NCI-H1694 treated with DMSO at 0.1 percent for 48 hours (cell line): ENCODE measurements at regions not wholly inside any gene's neighbourhood (a gene's known extent, or its start where the extent isn't known, plus 50 kb on each side); places are given as distances from the start of the nearest gene placed in this dataset.
"Not testable (repeated sequence)": the region's sequence is repeated elsewhere in the genome, so short reads cannot be mapped to it uniquely, and the experiment has no call there.

Experiments used
- DNase-seq: peaks from one replicate; lab custom pipeline; 2025; lab: John Stamatoyannopoulos, UW

DNA sequence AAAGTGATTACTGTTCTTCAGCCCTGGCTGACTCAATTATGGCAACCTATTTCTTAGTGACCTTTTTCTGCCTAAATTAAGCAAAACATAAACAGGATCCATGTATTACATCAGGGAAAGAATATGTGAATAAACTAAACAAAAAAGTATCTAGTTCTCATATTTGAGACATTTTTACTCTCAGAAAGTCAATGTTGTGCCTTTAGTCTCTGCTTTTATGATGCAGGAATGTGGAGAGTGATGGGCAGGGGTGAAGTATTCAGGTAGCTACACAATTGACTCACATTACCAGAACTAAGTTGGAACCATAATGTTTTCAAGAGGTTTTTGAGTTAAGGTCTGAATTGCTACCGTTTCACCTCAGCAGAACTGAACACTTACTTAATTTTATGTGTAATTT is 462.7 kb upstream of the CXADR start:
- no peak for DNase-seq

DNA sequence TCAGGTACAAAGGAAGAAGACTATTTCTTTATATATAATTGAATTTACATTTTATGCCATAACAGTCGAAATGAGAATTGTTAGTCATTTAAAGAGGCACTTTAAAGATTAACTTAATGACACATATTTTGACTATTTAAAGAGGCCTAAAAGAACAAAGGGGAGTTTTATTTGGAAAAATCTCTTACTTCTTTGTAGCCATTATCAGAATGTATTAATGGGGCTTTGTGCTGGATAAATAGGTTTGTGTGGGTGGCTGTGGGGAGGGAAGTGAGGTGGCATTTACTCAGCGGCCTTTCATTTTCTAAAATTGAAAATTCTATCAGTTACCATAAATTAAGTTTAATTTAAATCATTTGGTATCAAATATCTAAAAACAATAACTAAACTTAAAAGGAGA is 462.2 kb upstream of the CXADR start:
- DNase-seq: no peak

DNA sequence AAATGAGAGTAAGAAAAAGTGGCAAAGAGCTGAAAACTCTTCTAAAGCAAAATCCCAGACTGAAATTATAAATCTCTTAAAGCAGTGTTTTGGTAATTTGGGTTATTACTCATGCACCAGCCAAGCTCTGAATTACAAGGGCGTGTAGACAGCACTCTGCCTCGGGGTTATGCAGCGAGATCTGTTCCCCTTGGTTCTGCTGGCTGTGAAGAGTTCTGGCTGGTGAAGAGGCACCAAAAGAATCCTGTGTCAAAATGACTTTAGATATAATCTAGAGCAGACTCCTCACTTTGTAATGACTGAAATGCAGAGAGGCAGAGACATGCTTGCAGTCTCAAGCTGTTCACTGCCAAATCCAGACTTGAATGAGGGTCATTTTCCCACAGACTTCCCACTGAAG is 461.8 kb upstream of the CXADR start:
- no peak for DNase-seq

DNA sequence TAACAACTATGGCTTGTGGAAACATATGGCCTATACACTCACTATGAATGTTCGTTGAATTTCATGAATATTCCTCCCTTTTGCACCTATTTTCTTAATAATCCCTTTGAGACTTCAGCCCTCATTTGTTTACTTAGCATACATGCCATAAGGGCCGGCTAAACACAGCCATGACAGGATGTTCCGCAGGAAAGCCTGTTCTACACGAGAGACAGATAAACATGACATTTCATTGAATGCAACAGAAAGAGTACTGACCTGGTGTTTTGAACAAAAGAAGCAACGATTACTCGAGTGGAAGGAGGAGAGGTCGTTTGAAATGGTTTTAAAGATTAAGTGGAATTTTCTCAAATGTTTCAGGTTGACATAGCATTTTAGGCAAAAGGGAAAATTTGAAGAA is 459.5 kb upstream of the CXADR start:
- DNase-seq: no peak

DNA sequence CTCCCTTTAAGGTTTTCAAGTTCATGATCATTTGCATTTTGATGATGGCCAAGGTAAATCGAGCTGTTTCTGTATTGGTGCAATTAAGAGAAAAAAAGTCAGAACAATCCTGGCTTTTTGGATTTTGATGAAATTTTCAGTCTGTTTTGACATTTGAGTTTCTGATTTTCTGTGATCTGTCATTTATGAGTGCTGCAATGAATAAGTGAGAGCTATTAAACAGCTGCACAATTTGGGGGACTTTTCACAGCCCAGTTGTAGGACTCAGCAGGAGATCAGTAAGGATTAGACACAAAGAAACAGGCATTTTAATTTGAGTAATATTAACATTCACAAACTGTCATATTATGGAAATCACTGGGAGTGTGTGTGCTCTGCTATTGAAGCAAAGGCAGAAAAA is 452.9 kb upstream of the CXADR start:
- no peak for DNase-seq

DNA sequence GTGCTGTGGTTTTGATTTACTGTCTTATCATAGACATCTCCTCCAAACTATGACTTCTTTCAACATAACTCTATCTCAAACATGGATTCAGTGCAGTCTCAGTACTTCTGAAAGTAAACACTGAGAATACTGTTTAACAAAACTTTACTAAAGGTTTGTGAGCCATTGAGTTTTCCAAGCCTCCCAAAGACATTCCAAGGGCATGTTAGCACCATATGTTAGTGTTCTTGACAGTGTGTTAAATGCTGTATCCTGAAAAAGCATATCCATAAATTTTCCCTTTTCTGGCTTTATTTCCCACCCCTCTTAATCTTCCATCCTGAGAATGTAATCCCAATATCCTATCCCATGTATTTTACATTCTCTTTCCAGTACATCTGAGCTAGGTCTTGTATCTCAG is 446.8 kb upstream of the CXADR start:
- DNase-seq: no peak

DNA sequence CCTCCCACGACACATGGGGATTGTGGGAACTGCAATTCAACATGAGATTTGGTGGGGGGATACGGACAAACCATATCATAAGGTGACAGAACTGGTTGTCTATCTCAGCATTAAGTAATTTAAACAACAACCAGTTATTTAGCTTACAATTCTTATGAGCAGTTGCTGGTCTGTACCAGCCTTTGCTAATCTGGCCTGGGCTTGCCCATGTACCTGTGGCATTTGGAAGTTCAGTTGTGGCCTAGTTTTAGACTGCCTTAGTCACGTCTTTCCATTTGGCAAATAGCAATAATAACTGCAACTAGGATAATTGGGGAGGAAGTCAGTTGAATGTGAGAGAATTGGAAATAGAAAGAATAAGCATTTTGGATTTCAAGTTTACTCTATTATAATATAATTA is 441.8 kb upstream of the CXADR start:
- no peak for DNase-seq

DNA sequence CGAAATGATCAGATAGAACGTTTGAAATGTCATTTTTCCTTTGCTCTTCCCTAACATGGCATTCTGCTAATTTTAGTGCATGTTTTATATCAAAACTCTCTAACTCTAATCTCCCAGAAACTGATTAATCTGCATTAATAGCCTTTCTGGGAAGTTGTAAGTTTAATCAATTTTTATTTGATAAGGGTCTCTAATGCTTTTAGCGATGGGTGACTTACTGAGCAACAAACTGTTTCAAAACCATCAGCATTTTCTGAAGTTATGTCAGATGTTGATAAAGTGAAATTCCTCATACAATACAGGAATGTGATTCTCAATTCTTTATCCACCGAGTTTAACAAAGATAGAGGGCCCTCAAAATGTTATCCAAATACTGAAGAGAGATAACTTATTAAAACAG is 431.6 kb upstream of the CXADR start:
- DNase-seq: no peak

DNA sequence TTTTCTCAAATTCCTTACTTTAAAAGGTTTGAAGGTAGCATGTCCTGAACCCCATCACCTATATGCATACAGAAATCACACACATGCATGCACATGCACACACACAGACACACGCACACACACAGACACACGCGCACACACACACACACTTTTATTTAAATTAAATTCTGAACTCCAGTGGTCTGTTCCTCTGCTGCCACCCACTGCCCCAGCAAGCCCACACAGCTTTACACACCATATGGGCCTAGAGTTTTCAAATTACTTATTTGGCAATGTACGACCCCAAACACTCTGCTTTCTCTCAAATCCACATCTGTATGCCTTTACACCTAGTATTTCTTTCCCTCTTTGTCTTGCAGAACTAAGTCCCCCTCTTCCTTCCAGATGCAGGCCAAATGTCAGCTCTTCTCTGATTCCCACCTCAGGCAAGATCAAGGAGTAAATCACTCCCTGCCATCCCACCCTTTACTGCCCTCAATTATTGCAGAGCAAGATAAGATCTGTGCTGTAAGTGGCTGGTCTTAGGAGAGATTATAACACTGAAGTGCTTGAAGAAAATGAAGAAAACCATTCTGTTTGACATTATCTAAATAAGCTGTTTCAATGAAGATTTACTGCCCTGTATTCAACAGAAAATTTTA is 429.9 kb upstream of the CXADR start:
- DNase-seq: no peak

DNA sequence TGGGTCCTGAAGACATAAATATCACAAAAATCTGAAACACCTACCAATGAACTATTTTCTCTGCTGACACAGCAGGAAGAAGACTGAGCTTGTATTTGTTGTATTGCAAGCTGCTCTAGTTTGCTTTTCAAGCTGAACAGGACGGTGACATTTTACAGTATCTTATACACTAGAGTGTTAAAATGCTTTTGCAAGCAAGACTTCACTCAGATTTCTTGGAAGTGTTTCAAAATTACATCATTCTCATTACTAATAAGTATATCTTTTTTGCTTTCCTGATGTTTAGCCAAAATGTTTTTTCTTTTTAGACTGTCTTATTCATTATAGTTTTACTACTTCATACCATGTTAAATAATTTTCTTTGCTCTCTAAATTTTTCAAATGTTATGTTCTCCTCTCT is 427.1 kb upstream of the CXADR start:
- no peak for DNase-seq

DNA sequence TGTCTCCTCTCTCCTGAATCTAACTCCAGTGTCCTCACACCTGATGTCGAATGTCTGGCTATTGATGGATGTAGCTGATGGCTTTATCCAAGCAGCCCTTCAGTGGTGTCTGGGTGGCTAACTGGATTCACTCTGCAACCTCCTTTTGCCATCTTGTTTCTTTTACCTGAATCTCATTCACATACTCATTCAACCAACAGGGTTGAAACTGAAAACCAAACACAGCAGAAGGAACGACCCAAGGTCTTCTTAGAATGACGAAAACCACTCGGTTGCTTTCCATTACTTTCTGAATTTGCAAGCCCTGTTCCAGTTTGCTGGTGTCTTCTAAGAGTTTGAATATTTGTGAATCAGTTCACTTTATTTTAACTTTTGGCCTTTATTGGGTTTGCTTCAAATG is 424.3 kb upstream of the CXADR start:
- DNase-seq: no peak

DNA sequence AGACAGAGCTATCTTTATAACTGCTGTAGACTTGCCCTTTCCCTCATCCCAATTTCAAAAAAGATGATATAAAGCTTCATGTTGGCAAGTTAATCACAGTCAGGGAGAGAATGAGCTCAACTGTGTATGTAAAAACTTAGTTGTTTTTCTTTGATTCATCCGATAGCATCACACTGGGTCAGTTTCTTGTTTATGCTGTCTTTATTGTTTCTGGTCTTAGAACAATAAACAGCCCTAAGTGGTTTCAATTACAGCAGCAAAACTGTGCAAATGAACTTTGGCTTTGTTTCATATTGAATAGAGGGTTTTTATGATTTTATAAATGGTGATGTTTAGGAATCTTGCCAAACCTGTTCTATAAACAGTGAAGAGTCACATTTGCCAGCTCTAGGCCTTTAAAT is 423.8 kb upstream of the CXADR start:
- DNase-seq: no peak

DNA sequence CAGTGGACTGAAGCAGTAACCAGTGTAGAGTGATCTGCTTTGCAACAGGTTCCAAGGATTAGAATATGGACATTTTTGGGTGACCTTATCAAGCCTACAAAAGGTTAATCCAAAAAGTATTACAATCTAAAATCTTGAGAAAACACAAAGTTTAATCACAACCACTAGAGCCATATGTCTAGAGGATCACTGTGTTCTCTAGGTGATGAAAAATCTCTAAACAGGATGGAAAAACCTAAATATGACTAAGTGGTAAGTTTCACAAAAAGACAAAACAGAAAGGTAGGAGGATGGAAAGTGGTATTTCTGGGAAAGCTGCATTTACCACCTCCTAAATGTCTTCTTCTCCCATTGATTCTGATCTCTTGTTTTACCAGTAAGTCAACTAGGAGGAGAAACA is 411.1 kb upstream of the CXADR start:
- no peak for DNase-seq

DNA sequence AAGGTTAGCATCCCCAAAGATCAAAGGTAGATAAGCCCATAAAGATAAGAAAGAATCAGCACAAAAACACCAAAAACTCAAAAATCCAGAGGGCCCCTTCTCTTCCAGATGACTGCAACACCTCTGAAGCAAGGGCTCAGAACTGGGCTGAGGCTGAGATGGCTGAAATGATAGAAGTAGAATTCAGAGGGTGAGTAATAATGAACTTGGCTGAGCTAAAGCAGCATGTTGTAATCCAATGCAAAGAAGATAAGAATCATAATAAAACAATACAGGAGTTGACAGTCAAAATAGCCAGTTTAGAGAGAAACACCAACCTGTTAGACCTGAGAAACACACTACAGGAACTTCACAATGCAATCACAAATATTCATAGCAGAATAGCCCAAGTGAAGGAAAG is 406.9 kb upstream of the CXADR start:
- no peak for DNase-seq

DNA sequence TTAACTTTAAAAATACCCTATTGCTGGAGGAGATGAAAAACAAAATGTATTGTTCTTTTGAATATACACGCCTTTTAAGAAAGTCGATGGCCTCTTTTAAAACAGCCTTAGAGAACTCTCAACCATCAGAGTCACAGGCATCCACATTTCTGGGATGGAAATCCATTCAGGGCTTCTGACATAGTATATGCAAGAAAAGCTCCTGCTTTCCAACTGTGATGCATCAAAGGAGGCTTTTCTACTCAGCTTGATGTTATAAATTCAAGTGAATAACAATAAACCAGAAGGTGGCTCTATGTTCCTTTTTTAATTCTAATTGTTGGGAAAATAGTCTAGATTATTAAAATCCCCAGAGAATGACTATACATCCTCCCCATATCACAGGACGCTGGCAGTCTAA is 398.8 kb upstream of the CXADR start:
- no peak for DNase-seq

DNA sequence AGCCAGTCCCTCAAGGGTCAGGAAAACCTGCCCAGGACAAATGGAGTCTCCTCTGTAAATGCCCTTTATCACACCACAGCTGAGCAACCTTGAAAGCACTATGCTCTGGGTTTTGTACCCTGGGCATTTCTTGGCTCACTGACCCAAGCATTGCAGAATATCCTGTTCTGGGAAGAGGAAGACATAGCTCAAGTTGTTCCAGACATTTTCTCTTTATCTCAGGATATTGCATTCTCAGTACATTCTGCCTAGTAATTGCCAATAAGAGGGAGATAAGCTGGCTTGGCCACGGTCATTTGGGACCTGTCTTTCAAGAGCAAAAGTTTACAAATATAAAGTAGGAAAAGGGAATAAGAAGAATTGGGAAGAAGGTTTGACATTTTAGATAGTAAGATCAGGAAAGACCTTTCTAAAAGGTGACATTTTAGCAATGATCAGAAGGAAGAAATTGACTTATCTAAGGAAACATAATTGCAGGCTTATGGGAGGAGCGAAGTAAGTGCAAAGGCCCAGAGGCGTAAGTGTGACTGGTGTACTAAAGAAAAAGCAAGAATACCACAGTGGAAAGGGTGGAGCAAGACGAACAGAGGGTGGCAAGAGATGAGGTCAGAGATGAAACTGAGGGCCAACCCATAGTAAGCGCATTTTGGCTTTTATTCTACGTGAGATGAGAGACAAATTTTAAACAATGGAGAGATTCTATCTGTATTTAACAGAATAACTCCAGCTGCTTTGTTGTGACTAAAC is 394.0 kb upstream of the CXADR start:
- no peak for DNase-seq

DNA sequence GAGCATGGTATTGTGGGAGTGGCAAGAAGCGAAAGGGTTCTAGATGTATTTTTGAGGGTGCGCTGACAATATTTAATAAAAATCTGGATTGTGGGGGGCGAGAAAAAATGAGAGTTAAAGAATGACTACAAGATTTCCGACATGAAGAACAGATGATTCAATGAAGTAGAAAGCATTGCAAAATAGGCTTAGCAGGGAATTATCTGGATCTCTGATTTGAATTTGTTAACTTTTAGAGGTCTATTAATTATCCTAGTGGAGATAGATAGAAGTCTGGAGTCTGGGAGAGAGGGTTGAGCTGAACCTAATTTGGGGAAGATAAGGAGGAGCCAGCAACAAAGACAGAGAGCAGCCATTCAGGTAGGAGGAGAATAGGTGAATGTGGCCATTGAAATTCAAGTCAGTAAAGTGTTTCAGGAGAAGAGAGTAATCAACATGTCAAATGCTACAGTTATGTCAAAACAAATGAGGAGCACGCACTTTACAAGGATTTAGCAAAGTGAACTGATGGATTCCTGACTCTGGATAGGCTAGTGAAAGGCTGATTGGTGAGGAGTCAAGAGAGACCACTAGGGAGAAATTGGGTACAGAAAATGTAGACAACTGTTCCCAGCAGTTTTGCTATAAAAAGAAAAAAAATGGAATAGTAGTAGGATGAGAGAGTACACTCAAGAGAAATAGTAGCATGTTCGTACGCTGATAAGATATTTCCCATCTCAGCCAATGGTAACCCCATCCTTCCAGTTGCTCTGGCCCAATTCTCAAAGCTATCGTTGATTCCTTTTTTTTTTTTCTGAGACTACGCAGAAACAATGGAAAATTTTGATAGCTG is 393.2 kb upstream of the CXADR start:
- DNase-seq: no peak

DNA sequence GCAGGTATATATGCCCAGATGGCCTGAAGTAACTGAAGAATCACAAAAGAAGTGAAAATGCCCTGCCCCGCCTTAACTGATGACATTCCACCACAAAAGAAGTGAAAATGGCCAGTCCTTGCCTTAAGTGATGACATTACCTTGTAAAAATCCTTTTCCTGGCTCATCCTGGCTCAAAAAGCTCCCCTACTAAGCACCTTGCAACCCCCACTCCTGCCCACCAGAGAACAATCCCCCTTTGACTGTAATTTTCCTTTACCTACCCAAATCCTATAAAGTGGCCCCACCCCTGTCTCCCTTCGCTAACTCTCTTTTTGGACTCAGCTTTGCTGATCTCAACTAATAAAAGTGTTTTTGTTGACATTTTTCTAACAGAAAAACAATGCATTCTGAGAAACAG is 385.4 kb upstream of the CXADR start:
- not testable (repeated sequence) for DNase-seq

DNA sequence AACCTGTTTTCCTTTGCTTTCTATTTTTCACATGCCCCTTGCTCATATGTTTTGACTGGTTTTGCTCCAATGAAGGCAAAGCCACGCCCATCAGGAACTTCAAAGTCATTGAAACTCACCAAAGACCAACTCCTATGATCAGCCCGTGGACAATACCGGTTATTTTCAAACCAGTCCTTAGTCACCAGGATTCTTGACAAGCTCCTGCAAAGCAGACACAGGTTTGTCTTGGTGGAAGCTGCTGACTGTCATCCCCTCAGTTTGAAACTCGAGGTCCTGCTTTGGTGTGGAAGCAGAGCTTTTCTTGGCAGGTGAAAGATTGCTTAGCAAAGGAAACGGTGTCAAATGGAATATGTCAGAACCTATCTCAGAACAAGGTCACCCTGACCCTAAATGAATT is 384.7 kb upstream of the CXADR start:
- no peak for DNase-seq

DNA sequence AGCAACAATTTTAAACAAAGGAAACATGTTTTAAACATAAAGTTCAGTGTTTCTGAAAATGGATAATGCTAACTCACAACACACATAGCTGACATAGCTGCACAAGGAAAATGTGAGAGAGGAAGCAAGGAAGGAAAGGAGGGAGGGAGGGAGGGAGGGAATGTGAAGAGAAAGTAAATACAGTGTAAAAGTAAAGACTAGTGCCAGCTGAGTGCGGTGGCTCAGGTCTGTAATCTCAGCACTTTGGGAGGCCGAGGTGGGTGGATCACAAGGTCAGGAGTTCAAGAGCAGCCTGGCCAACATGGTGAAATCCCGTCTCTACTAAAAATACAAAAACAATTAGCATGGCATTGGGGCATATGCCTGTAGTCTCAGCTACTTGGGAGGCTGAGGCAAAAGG is 373.7 kb upstream of the CXADR start:
- DNase-seq: not testable (repeated sequence)

DNA sequence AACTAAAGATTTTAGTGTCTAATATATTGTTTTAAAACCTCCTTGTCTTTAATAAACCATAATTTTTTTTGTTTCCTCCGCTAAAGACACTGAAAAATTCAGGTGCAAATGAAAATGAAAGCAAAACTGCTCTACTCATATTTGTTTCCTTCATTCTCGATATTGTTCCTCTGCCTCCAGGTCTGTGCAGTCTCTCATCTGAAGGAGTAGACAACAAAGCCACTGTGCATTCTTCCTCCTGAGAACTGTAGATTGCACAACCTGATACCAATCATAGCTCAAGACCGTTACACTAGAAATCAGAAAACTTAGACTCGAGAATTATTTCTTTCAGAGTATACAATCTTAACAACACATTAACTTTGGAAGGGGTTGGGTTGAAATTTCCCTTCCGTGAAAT is 373.1 kb upstream of the CXADR start:
- DNase-seq: no peak

DNA sequence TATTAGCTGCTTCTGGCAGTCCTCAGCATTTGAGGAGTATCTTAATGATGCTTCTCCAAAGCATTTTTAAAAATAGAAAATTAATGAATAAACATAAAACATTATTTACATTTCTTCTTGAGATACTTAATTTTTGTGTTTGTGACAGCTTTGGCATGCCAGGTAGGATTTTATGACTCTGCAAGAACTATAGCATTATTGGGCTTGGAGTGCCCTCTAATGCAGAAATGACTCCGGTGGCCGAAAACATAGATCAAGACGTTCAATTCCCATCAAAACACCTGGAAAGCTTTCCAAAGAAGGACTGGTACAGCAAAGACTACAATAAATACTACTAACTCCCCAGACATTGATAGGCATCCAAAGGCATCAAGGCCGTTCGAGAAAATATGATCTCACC is 366.4 kb upstream of the CXADR start:
- DNase-seq: no peak

DNA sequence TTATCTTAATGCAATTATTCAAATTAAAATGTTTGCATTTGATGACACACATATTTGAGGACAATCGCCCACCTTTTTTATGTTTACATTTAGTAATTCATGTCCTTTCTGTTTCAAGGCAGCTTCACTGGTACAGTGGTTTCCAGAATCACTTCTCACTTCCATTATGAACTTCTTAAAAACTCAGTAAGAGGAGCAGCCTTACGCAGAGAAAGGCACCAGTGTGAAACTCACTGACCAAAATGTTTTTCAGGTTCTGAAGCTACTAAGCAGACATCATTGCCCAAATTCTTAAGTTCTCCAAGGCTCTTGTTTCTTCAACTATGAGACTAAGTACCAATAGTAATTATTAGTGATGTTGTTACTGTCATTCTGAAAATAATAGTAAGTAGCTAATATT is 353.1 kb upstream of the CXADR start:
- DNase-seq: no peak
